Chondrocyte (in vitro differentiated cells): ENCODE measurements at regions not wholly inside any gene's neighbourhood (a gene's known extent, or its start where the extent isn't known, plus 50 kb on each side); places are given as distances from the start of the nearest gene placed in this dataset.

ENCODE experiments used
- DNase-seq: peaks from one replicate; pipeline ENCODE4 v3.0.0; 2021; ENCODE audit warnings: mixed read lengths, low spot score
- H3K27ac Mint-ChIP-seq: one replicate; pipeline ENCODE4 v1.8.0; 2021; ENCODE audit warnings: mild to moderate bottlenecking, moderate library complexity, mixed read lengths; ENCODE audit not compliant: unreplicated experiment
- H3K27me3 Mint-ChIP-seq: 2 replicates; pipeline ENCODE4 v1.8.0; 2021; ENCODE audit warnings: low read depth, mixed read lengths
- H3K36me3 Mint-ChIP-seq: 2 replicates; pipeline ENCODE4 v1.8.0; 2021; ENCODE audit warnings: low read depth, mixed read lengths
- H3K4me1 Mint-ChIP-seq: 2 replicates; pipeline ENCODE4 v1.8.0; 2021; ENCODE audit warnings: low read depth, mild to moderate bottlenecking, mixed read lengths
- H3K4me3 Mint-ChIP-seq: one replicate; pipeline ENCODE4 v1.8.0; 2021; ENCODE audit warnings: mild to moderate bottlenecking, moderate library complexity, mixed read lengths; ENCODE audit not compliant: unreplicated experiment
- H3K9me3 Mint-ChIP-seq: 2 replicates; pipeline ENCODE4 v1.8.0; 2021; ENCODE audit warnings: low read depth, mixed read lengths
- TF ChIP-seq, protein P1 (sequence below): fragments of 200-600 bp; sonication (generic); IDR thresholded peaks from 2 replicates; pipeline ENCODE4 v1.5.0; 2021; ENCODE audit warnings: antibody characterized with exemption, mild to moderate bottlenecking, moderate library complexity

DNA sequence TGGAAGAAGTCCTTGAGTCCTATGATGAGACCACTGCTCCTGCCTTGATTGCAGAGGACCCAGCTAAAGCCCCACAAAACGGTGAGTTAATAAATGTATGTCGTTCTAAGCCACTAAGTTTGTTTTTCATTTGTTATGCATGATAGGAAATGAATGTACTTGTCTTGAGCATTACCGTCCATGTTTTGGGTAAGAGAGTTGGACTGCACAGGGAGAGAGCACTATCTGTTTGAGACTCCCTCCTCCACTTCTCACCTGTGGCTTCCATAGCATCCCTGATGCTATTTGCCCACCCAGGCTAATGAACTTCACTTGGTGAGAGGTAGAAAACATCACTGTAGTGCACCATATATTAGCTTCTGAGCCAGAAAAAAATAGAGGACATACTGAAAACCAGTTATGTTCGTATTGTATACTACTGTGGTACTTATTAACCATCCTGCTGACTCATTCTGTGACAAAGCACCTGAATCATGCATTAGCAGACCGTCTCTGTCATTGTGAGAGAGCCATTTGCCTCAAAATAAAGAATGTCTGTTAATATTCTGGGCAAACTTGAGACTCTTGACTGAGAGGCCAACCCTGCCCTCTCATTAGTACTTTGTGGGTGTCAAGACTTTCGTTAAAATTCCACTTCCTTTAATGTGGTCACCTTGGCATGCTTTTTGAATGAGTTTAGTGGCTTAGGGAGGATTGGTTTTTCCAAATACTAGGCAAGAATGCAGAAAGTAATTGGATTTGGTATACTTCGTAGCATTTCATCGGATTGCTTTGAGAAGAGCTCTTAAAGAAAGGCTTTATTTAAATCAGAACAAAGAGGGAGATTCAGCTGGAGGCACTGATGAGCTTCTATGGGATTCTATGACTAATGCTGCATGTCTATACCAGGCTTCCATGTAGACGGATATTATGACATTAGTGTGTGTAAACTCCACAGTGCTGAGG lies 99.3 kb upstream of the GRPR start:
- Mint-ChIP-seq H3K4me3 (no peak overlapping the region), H3K27me3 (no peaks in the 10 kb centered on the region), H3K4me1 (peaks cover 18% of the 10 kb centered on the region), H3K9me3 (no peaks in the 10 kb centered on the region), H3K27ac (peak overlapping the region; percentile 19), H3K36me3 (no peaks in the 10 kb centered on the region)
- TF ChIP-seq, protein P1, sequence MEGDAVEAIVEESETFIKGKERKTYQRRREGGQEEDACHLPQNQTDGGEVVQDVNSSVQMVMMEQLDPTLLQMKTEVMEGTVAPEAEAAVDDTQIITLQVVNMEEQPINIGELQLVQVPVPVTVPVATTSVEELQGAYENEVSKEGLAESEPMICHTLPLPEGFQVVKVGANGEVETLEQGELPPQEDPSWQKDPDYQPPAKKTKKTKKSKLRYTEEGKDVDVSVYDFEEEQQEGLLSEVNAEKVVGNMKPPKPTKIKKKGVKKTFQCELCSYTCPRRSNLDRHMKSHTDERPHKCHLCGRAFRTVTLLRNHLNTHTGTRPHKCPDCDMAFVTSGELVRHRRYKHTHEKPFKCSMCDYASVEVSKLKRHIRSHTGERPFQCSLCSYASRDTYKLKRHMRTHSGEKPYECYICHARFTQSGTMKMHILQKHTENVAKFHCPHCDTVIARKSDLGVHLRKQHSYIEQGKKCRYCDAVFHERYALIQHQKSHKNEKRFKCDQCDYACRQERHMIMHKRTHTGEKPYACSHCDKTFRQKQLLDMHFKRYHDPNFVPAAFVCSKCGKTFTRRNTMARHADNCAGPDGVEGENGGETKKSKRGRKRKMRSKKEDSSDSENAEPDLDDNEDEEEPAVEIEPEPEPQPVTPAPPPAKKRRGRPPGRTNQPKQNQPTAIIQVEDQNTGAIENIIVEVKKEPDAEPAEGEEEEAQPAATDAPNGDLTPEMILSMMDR = no peak
- no peak for DNase-seq

DNA sequence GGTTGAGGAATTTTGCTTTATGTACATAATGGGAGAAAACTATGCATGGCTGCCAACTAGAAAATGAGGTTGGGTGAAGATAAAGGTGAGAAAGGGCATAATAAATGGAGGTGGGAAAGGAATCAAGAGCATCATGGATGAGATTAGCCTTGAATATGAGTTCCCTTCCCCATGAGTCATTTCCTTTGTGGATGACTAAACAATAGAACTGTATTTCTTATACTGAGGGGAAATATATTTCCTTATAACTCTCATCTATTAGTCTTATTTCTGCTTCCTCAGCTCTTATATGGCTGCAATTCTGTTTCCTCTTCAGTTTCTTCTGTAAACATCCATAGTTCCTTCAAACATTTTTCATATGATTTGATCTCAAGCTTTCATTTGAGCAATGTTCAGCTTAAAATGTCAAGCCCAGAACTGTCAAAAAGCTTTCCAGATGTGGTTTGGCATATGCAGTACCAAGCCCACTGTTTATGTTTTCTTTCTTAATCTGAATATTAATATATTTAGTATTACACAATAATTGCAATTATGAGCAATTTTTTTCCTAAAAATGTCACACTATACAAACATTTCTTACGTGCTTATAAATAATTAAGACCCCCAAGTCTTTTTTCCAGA lies 100.7 kb upstream of the GRPR start:
- H3K9me3 Mint-ChIP-seq = no peaks in the 10 kb centered on the region
- H3K27me3 Mint-ChIP-seq = no peaks in the 10 kb centered on the region
- H3K36me3 Mint-ChIP-seq = no peaks in the 10 kb centered on the region
- peaks cover 18% of the 10 kb centered on the region for H3K4me1 Mint-ChIP-seq
- H3K4me3 Mint-ChIP-seq = no peak overlapping the region
- no peak overlapping the region for H3K27ac Mint-ChIP-seq
- TF ChIP-seq, protein P1 = no peak
- DNase-seq = no peak

DNA sequence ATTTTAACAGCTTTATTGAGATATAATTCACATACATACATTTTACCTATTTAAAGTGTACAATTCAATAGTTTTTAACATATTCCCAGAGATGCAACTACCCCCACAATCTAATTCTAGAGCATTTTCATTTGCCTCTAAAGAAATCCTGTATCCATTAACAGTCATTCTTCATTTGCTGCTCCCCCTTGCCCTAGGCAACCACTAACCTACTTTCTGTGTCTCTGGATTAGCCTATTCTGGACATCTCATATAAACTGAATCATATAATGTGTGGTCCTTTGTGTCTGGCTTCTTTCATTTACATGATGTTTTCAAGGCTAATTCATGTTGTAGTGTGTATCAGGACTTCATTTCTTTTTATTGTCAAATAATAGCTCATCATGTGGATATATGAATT lies 105.1 kb upstream of the GRPR start:
- Mint-ChIP-seq H3K27ac (no peak overlapping the region), H3K9me3 (no peaks in the 10 kb centered on the region)
- no peak for DNase-seq

DNA sequence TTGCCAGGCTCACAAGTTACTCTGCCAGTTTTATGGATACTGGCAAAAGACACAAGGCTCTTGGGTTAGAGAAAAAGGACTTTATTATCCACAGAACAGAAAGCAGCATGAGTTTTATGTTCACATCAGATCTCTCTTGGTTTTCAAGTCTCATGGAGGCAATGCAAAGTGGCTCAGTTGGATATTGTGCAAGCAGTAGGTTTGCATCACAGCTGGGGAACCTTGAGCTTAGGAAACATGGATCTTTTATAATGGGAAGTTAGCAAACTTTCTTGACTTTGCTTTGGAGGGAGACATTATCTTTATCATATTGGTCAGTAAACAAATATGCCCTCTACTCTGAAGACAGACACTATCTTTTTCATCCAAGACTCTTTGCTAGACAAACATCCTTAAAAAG lies 109.2 kb upstream of the GRPR start:
- H3K4me1 Mint-ChIP-seq = no peaks in the 10 kb centered on the region
- DNase-seq = no peak
- no peaks in the 10 kb centered on the region for H3K9me3 Mint-ChIP-seq
- no peak overlapping the region for H3K4me3 Mint-ChIP-seq
- no peak overlapping the region for H3K27ac Mint-ChIP-seq
- no peaks in the 10 kb centered on the region for H3K36me3 Mint-ChIP-seq
- TF ChIP-seq, protein P1 = no peak
- H3K27me3 Mint-ChIP-seq = no peaks in the 10 kb centered on the region

More for the DNA sequence above, 105.1 kb upstream of the GRPR start:
- Mint-ChIP-seq H3K4me1 (peaks cover 8% of the 10 kb centered on the region), H3K36me3 (no peaks in the 10 kb centered on the region), H3K4me3 (no peak overlapping the region), H3K27me3 (no peaks in the 10 kb centered on the region)
- TF ChIP-seq, protein P1 = no peak

DNA sequence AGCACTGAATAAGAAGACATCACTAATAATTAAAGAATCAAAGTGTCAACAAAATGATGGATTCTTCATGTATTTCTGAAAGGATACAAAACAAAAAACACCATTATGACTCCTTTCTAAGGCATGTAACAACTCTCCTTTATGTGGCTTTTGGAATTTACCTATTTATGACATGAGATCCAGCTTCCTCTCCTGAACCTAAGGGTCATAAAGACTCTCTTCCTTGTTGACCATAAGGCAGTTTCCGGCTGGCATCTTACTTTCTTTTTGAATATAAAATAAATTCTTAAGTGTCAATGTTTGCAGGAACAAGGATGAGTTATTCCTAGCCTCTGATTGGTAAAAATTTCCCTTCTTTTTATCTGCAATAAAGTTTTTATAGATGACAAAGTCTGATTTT lies 111.1 kb upstream of the GRPR start:
- Mint-ChIP-seq H3K9me3 (no peaks in the 10 kb centered on the region), H3K4me1 (no peaks in the 10 kb centered on the region), H3K27me3 (no peaks in the 10 kb centered on the region)

More for the DNA sequence above, 111.1 kb upstream of the GRPR start:
- no peak for DNase-seq
- TF ChIP-seq, protein P1 = no peak
- Mint-ChIP-seq H3K27ac (no peak overlapping the region), H3K36me3 (no peaks in the 10 kb centered on the region), H3K4me3 (no peak overlapping the region)
